ENCODE measurements at regions not wholly inside any gene's neighbourhood (a gene's known extent, or its start where the extent isn't known, plus 50 kb on each side); places are given as distances from the start of the nearest gene placed in this dataset.
"Not testable (repeated sequence)": the region's sequence is repeated elsewhere in the genome, so short reads cannot be mapped to it uniquely, and the experiment has no call there.

- no peak for DNase-seq
These were observed 1953.4 kb upstream of the LRRTM1 start for GRCh38 chr2:82257796-82258555.

GRCh38 chr2:82256983-82257632, 1952.6 kb upstream of the LRRTM1 start:
- DNase-seq: no peak

GRCh38 chr2:82256288-82256687, 1951.7 kb upstream of the LRRTM1 start:
- no peak for DNase-seq

- no peak for DNase-seq
These were observed 1950.2 kb upstream of the LRRTM1 start for GRCh38 chr2:82254728-82255127.

GRCh38 chr2:82246220-82246775, 1941.7 kb upstream of the LRRTM1 start:
- no peak for DNase-seq

- DNase-seq: no peak
These were observed 1934.6 kb upstream of the LRRTM1 start for GRCh38 chr2:82239176-82239575.

- DNase-seq: no peak
These were observed 1933.6 kb upstream of the LRRTM1 start for GRCh38 chr2:82237994-82238662.

- DNase-seq: no peak
These were observed 1929.8 kb upstream of the LRRTM1 start for GRCh38 chr2:82234283-82234874.

GRCh38 chr2:82233806-82234205, 1929.3 kb upstream of the LRRTM1 start:
- no peak for DNase-seq

GRCh38 chr2:82230406-82230805, 1925.9 kb upstream of the LRRTM1 start:
- no peak for DNase-seq

- no peak for DNase-seq
These were observed 1921.9 kb upstream of the LRRTM1 start for GRCh38 chr2:82226441-82226840.

- no peak for DNase-seq
These were observed 1919.9 kb upstream of the LRRTM1 start for GRCh38 chr2:82224301-82224940.

GRCh38 chr2:82215212-82215611, 1910.7 kb upstream of the LRRTM1 start:
- no peak for DNase-seq

- no peak for DNase-seq
These were observed 1894.9 kb upstream of the LRRTM1 start for GRCh38 chr2:82199493-82199852.

GRCh38 chr2:82198809-82199492, 1894.4 kb upstream of the LRRTM1 start:
- no peak for DNase-seq

- no peak for DNase-seq
These were observed 1877.7 kb upstream of the LRRTM1 start for GRCh38 chr2:82182270-82182669.

- not testable (repeated sequence) for DNase-seq
These were observed 1870.7 kb upstream of the LRRTM1 start for GRCh38 chr2:82175210-82175609.

GRCh38 chr2:82172483-82172882, 1867.9 kb upstream of the LRRTM1 start:
- no peak for DNase-seq

GRCh38 chr2:82169379-82169778, 1864.8 kb upstream of the LRRTM1 start:
- DNase-seq: no peak

- DNase-seq: no peak
These were observed 1860.8 kb upstream of the LRRTM1 start for GRCh38 chr2:82165377-82165776.

GRCh38 chr2:82158150-82158549, 1853.6 kb upstream of the LRRTM1 start:
- DNase-seq: no peak

- DNase-seq: no peak
These were observed 1850.9 kb upstream of the LRRTM1 start for GRCh38 chr2:82155469-82155868.

Data from KG1 (cell line).